ENCODE measurements at regions not wholly inside any gene's neighbourhood (a gene's known extent, or its start where the extent isn't known, plus 50 kb on each side); places are given as distances from the start of the nearest gene placed in this dataset.
A peak's percentile ranks its signal among the peaks of the same experiment; 100 is the strongest.

DNA sequence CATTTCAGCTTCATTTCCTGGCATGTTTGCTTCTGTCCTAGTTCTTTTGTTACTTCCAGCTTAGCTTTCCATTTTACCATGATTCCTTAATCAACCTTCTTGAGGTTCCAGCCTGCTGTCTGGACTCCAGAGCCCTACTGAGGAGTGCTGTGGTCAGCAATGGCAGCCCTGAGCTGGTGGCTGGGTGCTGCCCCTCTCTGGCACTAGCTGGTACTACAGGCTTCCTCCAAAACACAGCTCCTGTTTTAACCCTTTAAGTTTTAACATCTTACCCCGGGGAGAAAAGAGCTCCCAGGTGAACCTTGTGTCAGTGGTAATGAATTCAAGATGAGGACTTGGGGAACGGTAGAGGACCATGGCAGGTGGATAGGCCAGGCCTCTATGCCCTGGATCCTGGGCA is 395.5 kb downstream of the TMEM114 start:
- no peak for DNase-seq

DNA sequence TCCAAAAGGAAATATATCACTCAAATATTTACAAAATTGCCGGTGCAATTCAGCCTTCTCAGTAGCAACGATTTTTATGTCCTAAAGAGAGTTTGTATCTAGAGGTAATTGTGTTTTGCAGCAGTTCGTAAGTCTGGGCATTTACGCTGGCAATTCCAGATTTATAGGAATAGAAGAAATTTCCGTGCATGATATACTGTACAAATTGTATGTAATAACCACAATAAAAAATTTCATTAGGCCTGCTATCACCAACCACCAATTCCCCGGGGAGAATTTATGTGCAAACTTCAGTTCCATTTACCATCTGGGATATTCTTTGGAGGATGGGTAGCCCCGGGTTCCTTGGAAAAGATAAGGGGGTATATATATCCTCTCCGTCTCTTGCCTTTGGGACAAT is 401.5 kb downstream of the TMEM114 start:
- DNase-seq, result no peak

DNA sequence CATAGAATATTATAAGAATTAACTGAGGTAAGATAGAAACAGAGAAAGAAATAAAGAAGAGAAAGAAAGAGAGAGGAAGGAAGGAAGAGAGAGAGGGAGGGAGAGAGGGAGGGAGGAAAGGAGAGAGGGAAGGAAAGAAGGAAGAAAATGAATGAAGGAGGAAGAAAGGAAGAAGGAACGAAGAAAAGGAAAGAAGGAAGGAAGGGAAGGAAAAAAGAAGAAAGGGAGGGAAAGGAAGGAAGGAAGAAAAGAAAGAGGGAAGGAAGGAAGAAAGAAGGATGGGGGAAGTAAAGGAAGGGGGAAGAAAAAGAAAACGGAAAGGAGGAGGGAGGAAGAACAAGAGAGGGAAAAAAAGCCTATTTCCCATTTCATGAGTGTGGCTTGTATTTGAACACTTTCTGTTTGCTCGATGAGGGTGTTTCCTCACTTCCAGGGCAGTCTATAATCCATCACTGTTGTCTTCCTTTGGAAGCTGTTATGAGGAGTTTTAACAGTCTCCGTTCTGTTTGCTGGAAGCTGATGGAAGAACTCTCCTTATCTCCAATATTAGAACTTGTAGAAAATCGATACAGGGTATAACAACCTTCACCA is 402.4 kb downstream of the TMEM114 start:
- DNase-seq, result no peak

DNA sequence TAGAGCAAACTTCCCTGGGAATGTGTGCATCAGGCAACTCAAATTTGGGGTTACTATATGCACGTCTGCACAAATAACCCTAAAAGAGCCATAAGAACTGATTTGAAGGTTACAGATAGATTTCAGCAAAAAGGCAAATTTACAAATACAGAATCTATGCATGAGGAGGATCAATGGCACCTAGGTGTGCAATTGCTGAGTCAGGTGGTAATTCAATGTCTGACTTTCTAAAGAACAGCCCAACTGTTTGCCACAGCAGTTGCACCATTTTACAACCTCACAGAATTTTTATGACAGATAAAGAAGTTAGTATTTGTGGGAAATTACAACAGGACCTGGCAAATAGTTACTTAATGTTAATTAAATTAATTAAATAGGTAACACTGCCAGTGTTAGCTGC is 405.5 kb downstream of the TMEM114 start:
- no peak for DNase-seq

DNA sequence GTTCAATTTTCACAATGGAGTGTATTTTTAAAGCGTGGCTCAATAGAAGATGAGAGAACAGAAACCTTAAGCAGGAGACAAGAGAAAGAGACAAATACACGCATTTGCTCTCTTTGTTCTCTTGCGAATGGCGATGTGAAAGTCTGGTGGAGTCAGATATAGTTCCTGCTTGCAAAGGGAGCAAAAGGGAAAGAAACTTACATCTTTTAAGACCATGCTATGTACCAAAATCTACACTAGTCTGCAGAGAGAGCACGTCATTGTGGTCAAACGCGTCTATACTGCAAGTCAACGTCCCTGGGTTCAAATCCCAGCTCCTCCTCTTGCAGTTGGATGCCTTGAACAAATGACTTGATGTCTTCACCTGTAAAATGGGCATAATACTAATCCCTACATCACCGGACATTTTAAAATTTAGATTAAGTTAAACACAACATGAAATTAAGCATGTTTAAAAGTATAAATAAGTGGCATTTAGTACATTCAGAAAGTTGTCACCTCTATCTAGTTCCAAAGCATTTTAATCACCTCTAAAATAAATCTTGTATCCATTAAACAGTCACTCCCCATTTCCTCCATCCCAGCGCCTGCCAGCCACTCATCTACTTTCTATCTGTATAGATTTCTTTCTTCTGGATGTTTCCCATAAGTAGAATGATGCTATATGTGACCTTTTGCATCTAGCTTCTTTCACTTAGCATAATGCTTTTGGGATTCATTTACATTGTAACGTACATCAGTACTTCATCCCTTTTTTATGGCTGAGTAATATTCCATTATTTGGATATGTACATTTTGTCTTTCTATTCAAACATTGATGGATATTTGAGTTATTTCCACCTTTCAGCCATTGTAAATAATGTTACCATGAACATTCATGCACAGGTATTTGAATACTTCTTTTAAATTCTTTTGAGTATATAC is 406.9 kb downstream of the TMEM114 start:
- DNase-seq, result no peak

DNA sequence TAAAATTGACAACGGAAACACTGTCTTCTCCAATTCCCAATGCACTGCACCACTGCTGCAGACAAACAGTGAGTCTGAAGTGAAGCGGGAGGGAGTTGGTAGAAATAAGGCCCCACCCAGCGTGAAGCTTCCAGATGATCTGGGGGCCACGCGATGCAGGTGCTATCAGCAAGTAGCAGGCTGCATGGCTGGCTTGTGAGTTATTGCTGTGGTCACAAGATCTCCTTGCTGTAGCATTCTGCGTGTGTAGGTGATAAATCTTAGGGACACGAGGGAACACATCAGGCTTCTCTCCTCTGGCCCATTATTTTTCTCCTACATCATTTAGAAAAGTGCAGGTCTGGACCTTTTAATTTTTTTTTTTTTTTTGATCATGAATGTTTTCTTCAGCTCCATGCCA is 407.6 kb downstream of the TMEM114 start:
- DNase-seq, result no peak

DNA sequence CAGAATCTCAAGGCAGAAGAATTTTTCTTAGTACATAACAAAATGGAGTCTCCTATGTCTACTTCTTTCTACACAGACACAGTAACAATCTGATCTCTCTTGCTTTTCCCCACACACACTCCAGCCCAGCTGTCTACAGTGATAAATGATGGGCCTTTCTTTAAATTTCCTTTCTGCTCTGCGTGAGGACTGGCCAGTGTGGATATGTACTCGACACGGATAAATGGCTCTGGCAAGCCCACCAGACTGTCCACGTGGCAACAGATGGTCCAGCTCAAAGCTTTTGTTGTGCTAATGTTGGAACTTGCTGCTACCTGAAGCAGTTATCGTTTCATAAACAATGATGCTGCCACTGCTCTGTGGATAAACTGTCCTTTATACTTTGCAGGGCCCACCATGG is 410.7 kb downstream of the TMEM114 start:
- no peak for DNase-seq

DNA sequence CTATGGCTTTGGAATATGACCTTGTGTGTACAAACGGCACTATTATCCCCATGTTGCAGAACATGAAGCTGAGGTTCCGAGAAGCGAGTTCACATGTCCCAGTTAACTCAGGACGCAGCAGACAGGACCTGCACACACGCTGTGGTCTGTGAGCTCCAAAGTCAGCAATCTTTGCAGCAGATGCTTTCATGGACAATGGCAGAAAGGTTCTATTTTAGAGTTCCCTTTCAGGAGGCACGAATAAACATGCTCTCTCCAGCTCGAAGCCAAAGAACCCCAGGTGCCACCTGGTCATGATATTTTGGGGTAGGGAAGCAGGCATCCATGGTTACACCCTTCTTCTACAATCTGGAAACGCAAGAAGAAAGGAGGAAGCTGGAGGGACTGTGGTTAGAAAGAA is 412.0 kb downstream of the TMEM114 start:
- no peak for DNase-seq

DNA sequence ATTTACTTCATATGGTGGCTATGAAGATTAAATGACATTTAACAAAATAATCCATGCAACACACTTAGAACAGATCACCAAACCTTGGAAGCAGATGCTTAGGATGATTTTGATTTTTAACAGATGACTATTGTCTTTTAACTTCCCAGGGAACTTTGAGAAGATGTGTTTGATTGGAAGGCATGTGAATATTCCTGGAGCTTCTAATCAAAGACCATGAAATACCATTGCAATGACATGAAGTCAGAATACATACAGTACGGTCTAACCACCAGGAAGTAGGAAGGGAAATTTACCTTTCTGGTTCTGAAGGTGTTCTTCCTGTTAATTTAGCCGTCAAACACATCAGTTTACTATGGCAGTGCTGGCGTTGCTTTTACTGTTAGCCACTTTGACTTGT is 414.9 kb downstream of the TMEM114 start:
- no peak for DNase-seq

DNA sequence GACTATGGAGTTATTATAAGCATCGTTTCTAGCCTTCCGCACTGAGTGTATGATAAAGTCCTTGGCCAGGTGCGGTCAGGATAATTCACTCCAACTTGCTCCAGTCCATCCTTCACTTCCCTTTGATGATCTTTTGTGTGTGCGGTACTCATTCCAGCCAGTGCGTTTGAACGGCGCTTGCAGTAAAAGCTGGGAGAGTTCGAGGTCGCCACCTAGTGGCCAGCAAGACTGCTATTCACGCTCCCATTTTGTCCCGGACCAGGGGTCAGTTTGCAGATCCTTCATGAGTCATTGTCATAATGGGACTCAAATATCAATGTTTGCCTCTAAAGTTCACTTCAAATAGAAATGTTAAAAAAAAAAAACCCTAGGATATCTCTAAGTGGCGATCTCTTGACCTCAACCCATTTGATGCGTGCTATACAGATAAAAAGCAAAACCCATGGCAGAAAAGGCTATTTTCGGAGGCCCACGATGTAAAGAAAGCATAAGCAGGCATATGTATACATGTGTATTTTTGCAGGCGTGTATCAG is 417.1 kb downstream of the TMEM114 start:
- peak in 51 of 56 donors; percentile 1 to 80 (median 25) for DNase-seq

DNA sequence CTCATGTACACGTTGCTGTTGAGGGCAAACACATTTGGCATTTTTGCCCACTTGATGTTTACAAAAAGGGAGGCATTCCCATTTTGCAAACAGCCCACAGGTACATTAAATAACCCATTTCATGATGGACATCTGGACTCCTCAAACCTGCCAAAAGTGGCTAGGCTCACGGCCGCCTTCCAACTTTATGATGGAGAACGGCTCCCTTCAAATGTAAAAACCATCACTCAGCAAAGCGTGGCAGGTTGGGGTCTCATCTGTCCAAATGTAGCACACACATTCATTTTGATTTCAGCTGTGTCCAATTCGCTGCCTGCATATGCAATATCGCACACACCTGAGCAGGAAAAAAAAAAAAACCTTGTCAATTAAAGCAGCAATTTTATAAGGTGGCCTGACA is 417.8 kb downstream of the TMEM114 start:
- no peak for DNase-seq

DNA sequence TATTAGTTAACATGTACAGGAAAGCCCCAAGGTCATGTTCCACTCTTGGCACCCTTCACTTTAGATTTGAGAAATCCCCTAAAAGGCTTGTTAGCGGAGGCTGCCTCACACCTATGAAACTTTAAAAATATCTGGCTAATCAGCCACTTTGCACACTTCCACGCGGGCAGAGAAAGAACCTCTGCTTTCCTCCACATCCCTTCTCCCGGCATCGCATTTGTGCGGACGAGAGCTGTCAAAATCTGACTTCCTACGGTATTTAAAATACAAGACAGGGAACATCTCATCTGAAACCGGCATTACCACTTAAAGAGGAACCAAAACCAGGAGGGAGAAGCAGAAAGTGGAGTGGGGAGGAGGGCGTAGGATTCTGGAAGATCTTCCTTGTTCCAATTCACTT is 422.3 kb downstream of the TMEM114 start:
- DNase-seq, result peak in 9 of 56 donors; percentile 0 to 29 (median 3)

DNA sequence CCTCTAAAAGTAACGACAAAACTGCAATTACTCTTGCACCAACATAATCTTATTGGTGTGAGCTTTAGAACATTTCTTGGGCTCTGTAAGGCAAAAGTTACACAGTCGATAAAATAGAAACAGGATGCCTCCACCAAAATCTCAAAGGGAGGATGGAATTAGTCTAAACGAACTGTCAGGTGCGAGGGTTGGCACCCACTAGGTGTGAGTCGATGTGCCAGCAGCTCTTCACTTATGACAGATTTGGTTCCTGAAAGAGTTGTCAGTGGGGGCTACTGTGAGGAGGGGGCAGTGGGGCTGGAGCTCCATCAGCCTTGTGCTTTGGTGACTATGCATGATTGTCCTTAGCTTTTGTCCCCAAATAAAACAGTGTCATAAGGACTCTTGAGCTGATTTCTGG is 422.9 kb downstream of the TMEM114 start:
- DNase-seq, result peak in 4 of 56 donors; percentile 0 to 25 (median 4)

DNA sequence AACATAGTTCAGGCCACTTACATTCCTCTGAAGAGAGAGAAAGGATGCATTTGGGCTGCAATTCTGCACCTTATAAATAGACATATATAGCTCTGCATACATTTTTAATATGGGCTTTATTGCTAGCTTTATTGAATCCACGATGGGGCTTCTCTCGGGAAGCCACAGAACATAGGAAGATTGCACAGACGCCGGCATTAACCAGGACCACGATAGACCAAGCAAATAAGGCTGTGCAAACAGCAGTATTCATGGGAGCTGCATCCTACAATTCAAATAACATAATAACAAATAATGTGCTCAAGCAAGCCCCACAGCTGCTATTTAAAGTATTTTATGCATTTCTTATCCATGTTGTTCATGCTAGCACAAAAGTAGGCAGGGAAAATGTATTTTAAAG is 432.3 kb downstream of the TMEM114 start:
- no peak for DNase-seq

DNA sequence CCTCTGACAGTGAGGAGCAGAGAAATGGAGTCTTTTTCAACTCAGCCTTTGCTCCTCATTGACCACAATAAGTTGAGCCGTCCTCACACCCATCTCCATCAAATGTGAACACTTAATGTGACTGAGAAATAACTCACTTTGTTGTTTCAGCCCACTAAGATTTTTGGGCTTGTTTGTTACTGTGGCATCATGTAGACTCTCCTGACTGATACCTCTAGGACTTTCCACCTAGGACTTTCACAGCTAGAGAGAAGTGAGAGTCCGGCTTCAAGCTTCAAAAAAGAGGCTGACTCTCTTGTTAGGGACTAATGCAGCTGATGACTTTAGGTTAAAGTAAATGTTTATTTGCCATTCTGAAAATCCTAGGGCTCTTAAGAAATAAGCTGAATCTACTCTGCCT is 435.0 kb downstream of the TMEM114 start:
- no peak for DNase-seq

DNA sequence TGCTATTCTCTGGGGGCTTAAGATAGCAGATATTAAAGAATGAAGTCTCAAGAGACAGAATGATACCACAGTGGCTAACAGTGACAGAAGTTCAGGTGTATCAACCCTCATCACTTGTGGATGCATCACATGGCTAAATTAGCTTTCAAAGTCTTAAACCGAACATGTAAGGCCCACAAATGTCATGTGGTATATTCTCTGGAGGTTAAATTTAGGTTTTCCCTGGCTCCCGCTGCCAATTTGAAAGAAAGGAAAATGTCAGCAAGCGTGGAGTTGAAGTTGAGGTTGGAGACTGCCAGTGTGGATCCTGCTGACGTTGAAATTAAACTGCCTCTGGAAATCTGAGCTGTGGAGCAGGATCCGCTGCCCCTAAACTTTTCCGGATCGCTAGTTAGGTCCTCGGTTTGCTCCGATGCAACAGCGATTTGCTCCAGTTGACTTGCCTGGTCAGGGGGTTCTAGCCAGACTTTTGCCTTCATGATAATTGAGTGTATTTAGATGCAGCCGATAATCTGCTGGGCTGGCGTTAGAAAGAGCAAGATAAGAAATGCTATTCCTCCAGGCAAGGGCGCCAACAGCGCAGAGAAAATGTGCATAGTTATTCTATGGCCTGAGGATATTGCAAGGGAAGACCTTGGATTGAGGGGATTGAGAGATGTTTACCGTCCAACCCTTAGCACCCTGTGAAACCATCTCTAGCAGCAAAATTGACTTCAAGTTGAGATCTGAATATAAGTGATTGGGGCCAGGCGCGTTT is 443.9 kb downstream of the TMEM114 start:
- no peak for DNase-seq

DNA sequence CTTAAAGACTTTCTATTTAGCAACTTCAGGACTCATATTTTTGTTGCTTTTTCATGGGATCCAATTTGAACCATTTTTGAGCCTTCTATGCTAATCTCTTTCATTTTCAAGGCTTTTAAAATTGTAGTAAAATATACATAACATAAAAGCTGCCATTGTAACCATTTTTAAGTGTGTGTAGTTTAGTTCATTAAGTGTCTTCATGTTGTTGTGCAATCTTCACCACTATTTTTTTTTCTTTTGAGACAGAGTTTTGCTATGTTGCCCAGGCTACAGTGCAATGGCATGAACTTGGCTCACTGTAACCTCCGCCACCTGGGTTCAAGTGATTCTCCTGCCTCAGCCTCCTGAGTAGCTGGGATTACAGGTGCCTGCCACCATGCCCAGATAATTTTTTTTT is 451.6 kb downstream of the TMEM114 start:
- DNase-seq, result no peak

DNA sequence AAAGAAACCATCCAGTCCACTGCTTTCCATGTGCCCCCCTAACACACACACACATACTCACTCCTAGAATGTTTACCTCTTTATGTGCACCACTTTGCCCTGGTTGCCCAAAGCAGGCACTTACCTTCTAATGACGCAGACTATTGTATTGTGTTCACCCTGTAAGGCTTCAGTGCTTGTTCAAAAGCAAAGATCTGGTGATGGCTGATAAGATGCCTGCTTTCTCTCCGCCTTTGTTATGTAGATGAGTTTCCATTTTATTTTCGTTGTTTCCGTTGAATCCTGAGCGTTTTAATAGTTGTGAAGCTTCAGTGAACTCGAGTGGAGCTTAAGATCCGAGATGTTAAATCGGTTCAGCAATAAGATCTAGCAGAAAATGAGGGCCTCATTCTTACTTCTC is 452.7 kb downstream of the TMEM114 start:
- peak in 1 of 56 donors; percentile 0 for DNase-seq

DNA sequence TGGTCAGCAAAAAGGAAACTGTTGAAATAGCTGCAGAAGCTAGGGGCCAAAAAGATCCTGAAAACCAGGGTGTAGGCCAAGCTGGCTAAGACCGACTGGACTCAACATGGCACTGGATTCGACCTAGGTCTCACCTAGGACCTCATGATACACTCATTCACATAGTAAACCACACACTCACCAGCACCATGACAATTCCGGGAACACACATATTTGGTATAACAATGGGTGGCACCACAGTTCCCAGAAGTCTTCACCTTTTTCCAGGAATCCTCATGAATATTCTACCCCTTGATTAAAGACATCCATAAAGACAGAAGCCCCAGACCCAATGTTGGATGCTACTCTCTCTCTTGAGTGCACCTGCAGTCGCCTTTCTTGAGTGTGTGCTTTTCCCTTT is 460.1 kb downstream of the TMEM114 start:
- no peak for DNase-seq

DNA sequence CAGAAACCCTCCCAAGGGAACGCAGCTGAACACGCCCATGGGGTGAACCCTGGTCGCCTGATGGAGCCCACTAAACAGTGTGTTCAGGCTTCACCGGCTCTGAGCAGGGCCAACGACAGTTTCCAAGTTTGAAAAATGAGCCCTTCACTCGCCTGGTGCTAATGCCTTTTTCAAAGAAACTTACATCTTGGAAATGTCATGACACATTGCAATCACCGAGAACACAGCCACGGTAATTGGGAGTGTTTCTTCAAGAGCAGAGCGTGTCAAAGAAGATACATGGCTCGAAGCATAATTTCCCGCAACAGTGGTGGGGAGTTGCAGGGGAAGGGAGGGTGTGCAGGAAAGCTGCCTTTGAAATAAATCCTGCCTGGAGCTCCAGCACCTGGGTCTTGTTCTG is 463.2 kb downstream of the TMEM114 start:
- DNase-seq, result no peak

DNA sequence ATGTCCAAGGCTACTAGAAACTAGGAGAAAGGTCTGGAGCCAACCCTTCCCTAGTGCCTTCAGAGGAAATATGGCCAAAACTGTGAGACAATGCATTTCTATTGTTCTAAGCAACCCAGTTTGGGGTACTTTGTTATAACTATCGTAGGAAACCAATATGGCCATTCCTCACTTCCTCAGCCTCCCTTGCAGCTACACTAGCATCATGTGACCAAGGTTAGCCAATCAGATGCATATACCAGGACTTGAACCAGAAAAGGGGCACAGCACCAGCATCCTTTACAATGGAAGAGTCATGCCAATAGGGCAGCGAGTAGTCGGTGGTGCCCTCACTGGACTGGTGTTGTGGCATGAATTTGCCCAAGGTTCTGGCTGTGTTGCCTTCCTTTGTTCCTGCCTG is 464.0 kb downstream of the TMEM114 start:
- DNase-seq, result no peak

DNA sequence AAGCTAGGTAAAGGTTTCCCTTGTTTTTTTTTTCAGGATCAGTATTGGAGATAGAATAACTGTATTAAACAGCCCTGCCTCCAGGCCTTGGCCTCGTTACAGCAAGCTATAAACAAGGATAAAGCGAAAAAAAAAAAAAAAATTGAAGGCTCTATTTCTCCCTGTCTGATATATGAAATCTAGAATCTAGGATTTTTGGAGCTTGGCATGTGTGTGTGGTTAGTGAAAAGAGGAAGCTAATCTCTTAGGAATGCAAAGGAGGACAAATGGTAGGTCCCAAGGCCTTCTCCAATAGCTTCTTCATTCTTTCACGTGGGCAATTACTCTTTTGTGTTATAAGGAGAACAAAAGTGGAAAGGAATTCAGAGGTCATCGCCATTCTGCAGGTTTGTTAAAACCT is 470.3 kb downstream of the TMEM114 start:
- no peak for DNase-seq
